ENCODE measurements at regions not wholly inside any gene's neighbourhood (a gene's known extent, or its start where the extent isn't known, plus 50 kb on each side); places are given as distances from the start of the nearest gene placed in this dataset.
A peak's percentile ranks its signal among the peaks of the same experiment; 100 is the strongest.

GRCh38 chr1:91585982-91586381 lies 85.3 kb downstream of the CDC7 start:
- H3K27ac ChIP-seq: peak overlapping the region in 7 of 11 experiments; percentile 28 to 79 (median 64); a peak in 13 of 22 replicates
- H3K9ac ChIP-seq: peak overlapping the region in 5 of 11 experiments; percentile 31 to 58 (median 42); a peak in 6 of 22 replicates
- H3K4me2 ChIP-seq: peak overlapping the region; percentile 71 to 91 (median 82)

GRCh38 chr1:91589437-91589836 lies 88.8 kb downstream of the CDC7 start:
- H3K9ac ChIP-seq: no peak overlapping the region

More at GRCh38 chr1:91585982-91586381, 85.3 kb downstream of the CDC7 start:
- H3K36me3 ChIP-seq: no peaks in the 10 kb centered on the region
- no peaks in the 10 kb centered on the region for H3K27me3 ChIP-seq
- no peaks in the 10 kb centered on the region for H4K20me1 ChIP-seq
- TF ChIP-seq Cebpa-rat (IDR thresholded peaks at IDR 0.05): no peak
- H3K9me3 ChIP-seq (replicated peaks in 1 of 11): peaks cover 0 to 12% (median 7%) of the 10 kb centered on the region in 11 experiments; a peak in 11 of 22 replicates
- H3K4me3 ChIP-seq: 0 out of 20 replicates have a peak overlapping the region, but pooled peaks of 1 of the 10 experiments have one; percentile 19
- peaks cover 22 to 63% (median 54%) of the 10 kb centered on the region in 10 experiments for H3K4me1 ChIP-seq

GRCh38 chr1:91591175-91591974 lies 90.7 kb downstream of the CDC7 start:
- H3K4me2 ChIP-seq: peak overlapping the region in 6 of 11 experiments; percentile 6 to 28 (median 17); a peak in 5 of 22 replicates
- H3K27ac ChIP-seq: no peak overlapping the region
- TF ChIP-seq Cebpa-rat (IDR thresholded peaks at IDR 0.05): no peak; a peak in 1 of 22 replicates
- H4K20me1 ChIP-seq: no peaks in the 10 kb centered on the region
- no peak overlapping the region for H3K4me3 ChIP-seq
- H3K9me3 ChIP-seq (replicated peaks in 1 of 11): no peaks in the 10 kb centered on the region
- no peaks in the 10 kb centered on the region for H3K27me3 ChIP-seq
- H3K4me1 ChIP-seq: peaks cover 1 to 17% (median 11%) of the 10 kb centered on the region in 10 experiments
- H3K36me3 ChIP-seq: no peaks in the 10 kb centered on the region
- H3K9ac ChIP-seq: no peak overlapping the region

More at GRCh38 chr1:91589437-91589836, 88.8 kb downstream of the CDC7 start:
- H3K4me3 ChIP-seq: no peak overlapping the region
- TF ChIP-seq Cebpa-rat (IDR thresholded peaks at IDR 0.05): no peak
- H3K36me3 ChIP-seq: no peaks in the 10 kb centered on the region
- H4K20me1 ChIP-seq: no peaks in the 10 kb centered on the region
- H3K9me3 ChIP-seq (replicated peaks in 1 of 11): no peaks in the 10 kb centered on the region
- no peak overlapping the region for H3K4me2 ChIP-seq
- H3K27ac ChIP-seq: no peak overlapping the region
- H3K4me1 ChIP-seq: peaks cover 21 to 36% (median 29%) of the 10 kb centered on the region in 10 experiments
- no peaks in the 10 kb centered on the region for H3K27me3 ChIP-seq

- no peaks in the 10 kb centered on the region for H3K27me3 ChIP-seq
- no peaks in the 10 kb centered on the region for H3K9me3 ChIP-seq (replicated peaks in 1 of 11)
- no peak overlapping the region for H3K4me3 ChIP-seq
- H3K4me1 ChIP-seq: peaks cover 0 to 15% (median 6%) of the 10 kb centered on the region in 10 experiments; a peak in 8 of 20 replicates
- TF ChIP-seq Cebpa-rat (IDR thresholded peaks at IDR 0.05): no peak
- H3K4me2 ChIP-seq: no peak overlapping the region
- H3K36me3 ChIP-seq: no peaks in the 10 kb centered on the region
- no peaks in the 10 kb centered on the region for H4K20me1 ChIP-seq
- no peak overlapping the region for H3K27ac ChIP-seq
- no peak overlapping the region for H3K9ac ChIP-seq
These were observed 92.2 kb downstream of the CDC7 start for GRCh38 chr1:91592716-91593477.

GRCh38 chr1:91594383-91595055 lies 93.9 kb downstream of the CDC7 start:
- no peak for TF ChIP-seq Cebpa-rat (IDR thresholded peaks at IDR 0.05)
- no peak overlapping the region for H3K4me2 ChIP-seq

GRCh38 chr1:91596474-91596873 lies 95.8 kb downstream of the CDC7 start:
- no peaks in the 10 kb centered on the region for H3K36me3 ChIP-seq

More at GRCh38 chr1:91594383-91595055, 93.9 kb downstream of the CDC7 start:
- Histone ChIP-seq H3K9me3 (replicated peaks in 1 of 11) (no peaks in the 10 kb centered on the region), H3K4me3 (no peak overlapping the region), H3K27me3 (no peaks in the 10 kb centered on the region), H4K20me1 (no peaks in the 10 kb centered on the region), H3K4me1 (peaks cover 0 to 15% (median 6%) of the 10 kb centered on the region in 10 experiments; a peak in 8 of 20 replicates), H3K9ac (no peak overlapping the region), H3K36me3 (no peaks in the 10 kb centered on the region), H3K27ac (no peak overlapping the region)

GRCh38 chr1:91597215-91597614 lies 96.6 kb downstream of the CDC7 start:
- H3K4me2 ChIP-seq: no peak overlapping the region
- H3K27ac ChIP-seq: no peak overlapping the region
- H3K36me3 ChIP-seq: no peaks in the 10 kb centered on the region
- H4K20me1 ChIP-seq: no peaks in the 10 kb centered on the region
- H3K9ac ChIP-seq: no peak overlapping the region
- no peaks in the 10 kb centered on the region for H3K9me3 ChIP-seq (replicated peaks in 1 of 11)
- no peaks in the 10 kb centered on the region for H3K27me3 ChIP-seq
- peaks cover 0 to 10% (median 7%) of the 10 kb centered on the region in 10 experiments; a peak in 15 of 20 replicates for H3K4me1 ChIP-seq
- no peak overlapping the region for H3K4me3 ChIP-seq
- no peak for TF ChIP-seq Cebpa-rat (IDR thresholded peaks at IDR 0.05)

More at GRCh38 chr1:91596474-91596873, 95.8 kb downstream of the CDC7 start:
- H3K27me3 ChIP-seq: no peaks in the 10 kb centered on the region
- no peak overlapping the region for H3K4me3 ChIP-seq
- TF ChIP-seq Cebpa-rat (IDR thresholded peaks at IDR 0.05): no peak
- no peak overlapping the region for H3K27ac ChIP-seq
- no peak overlapping the region for H3K4me2 ChIP-seq
- no peaks in the 10 kb centered on the region for H4K20me1 ChIP-seq
- H3K4me1 ChIP-seq: peaks cover 0 to 9% (median 2%) of the 10 kb centered on the region in 10 experiments; a peak in 12 of 20 replicates
- H3K9me3 ChIP-seq (replicated peaks in 1 of 11): no peaks in the 10 kb centered on the region
- no peak overlapping the region for H3K9ac ChIP-seq

- no peaks in the 10 kb centered on the region for H3K27me3 ChIP-seq
- TF ChIP-seq Cebpa-rat (IDR thresholded peaks at IDR 0.05): no peak
- H4K20me1 ChIP-seq: no peaks in the 10 kb centered on the region
- no peaks in the 10 kb centered on the region for H3K36me3 ChIP-seq
- no peak overlapping the region for H3K4me2 ChIP-seq
- no peaks in the 10 kb centered on the region for H3K9me3 ChIP-seq (replicated peaks in 1 of 11)
- peaks cover 0 to 27% (median 23%) of the 10 kb centered on the region in 10 experiments; a peak in 15 of 20 replicates for H3K4me1 ChIP-seq
- no peak overlapping the region for H3K27ac ChIP-seq
- H3K4me3 ChIP-seq: no peak overlapping the region
- no peak overlapping the region for H3K9ac ChIP-seq
These were observed 100.0 kb downstream of the CDC7 start for GRCh38 chr1:91600431-91601337.
